ENCODE measurements at regions not wholly inside any gene's neighbourhood (a gene's known extent, or its start where the extent isn't known, plus 50 kb on each side); places are given as distances from the start of the nearest gene placed in this dataset.

GRCh38 chr2:240360645-240361475 lies 74.6 kb upstream of the GPC1 start:
- Histone ChIP-seq H3K9me3 (ENCODE audit: control insufficient read depth, insufficient read depth, low read length) (no peaks in the 10 kb centered on the region), H3K79me2 (ENCODE audit: control insufficient read depth, low read length) (no peaks in the 10 kb centered on the region), H3K9me2 (replicated peaks; ENCODE audit: control insufficient read depth, low read length) (no peaks in the 10 kb centered on the region), H3F3A (ENCODE audit: control insufficient read depth, insufficient read depth) (no peaks in the 10 kb centered on the region), H3K36me3 (ENCODE audit: control insufficient read depth, low read length) (no peaks in the 10 kb centered on the region), H3K4me2 (ENCODE audit: low read length) (no peak overlapping the region), H3K4me1 (ENCODE audit: control insufficient read depth, low read length) (no peaks in the 10 kb centered on the region), H3K27ac (ENCODE audit: low read depth, low read length) (no peak overlapping the region), H4K20me1 (ENCODE audit: control insufficient read depth, insufficient read depth, low read depth, low read length) (no peaks in the 10 kb centered on the region), H3K4me3 (ENCODE audit: low read length) (no peak overlapping the region), H3K27me3 (ENCODE audit: control insufficient read depth, low read length) (no peaks in the 10 kb centered on the region)
- no peak for TF ChIP-seq EZH2phosphoT487 (IDR thresholded peaks at IDR 0.05; ENCODE audit: borderline replicate concordance, low read length)
- TF ChIP-seq, protein P1, sequence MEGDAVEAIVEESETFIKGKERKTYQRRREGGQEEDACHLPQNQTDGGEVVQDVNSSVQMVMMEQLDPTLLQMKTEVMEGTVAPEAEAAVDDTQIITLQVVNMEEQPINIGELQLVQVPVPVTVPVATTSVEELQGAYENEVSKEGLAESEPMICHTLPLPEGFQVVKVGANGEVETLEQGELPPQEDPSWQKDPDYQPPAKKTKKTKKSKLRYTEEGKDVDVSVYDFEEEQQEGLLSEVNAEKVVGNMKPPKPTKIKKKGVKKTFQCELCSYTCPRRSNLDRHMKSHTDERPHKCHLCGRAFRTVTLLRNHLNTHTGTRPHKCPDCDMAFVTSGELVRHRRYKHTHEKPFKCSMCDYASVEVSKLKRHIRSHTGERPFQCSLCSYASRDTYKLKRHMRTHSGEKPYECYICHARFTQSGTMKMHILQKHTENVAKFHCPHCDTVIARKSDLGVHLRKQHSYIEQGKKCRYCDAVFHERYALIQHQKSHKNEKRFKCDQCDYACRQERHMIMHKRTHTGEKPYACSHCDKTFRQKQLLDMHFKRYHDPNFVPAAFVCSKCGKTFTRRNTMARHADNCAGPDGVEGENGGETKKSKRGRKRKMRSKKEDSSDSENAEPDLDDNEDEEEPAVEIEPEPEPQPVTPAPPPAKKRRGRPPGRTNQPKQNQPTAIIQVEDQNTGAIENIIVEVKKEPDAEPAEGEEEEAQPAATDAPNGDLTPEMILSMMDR (IDR thresholded peaks at IDR 0.05; ENCODE audit: low read depth, low read length, poor library complexity, severe bottlenecking): no peak

- Histone ChIP-seq H3K27ac (ENCODE audit: low read depth, low read length) (no peak overlapping the region), H3K9me3 (ENCODE audit: control insufficient read depth, insufficient read depth, low read length) (no peaks in the 10 kb centered on the region), H3K4me2 (ENCODE audit: low read length) (no peak overlapping the region), H3K4me3 (ENCODE audit: low read length) (no peak overlapping the region), H3K27me3 (ENCODE audit: control insufficient read depth, low read length) (no peaks in the 10 kb centered on the region), H4K20me1 (ENCODE audit: control insufficient read depth, insufficient read depth, low read depth, low read length) (no peaks in the 10 kb centered on the region), H3K9me2 (replicated peaks; ENCODE audit: control insufficient read depth, low read length) (no peaks in the 10 kb centered on the region), H3K36me3 (ENCODE audit: control insufficient read depth, low read length) (no peaks in the 10 kb centered on the region), H3K79me2 (ENCODE audit: control insufficient read depth, low read length) (no peaks in the 10 kb centered on the region), H3F3A (ENCODE audit: control insufficient read depth, insufficient read depth) (no peaks in the 10 kb centered on the region), H3K4me1 (ENCODE audit: control insufficient read depth, low read length) (no peaks in the 10 kb centered on the region)
- TF ChIP-seq, protein P1 (IDR thresholded peaks at IDR 0.05; ENCODE audit: low read depth, low read length, poor library complexity, severe bottlenecking): no peak
- TF ChIP-seq EZH2phosphoT487 (IDR thresholded peaks at IDR 0.05; ENCODE audit: borderline replicate concordance, low read length): no peak
Measured at GRCh38 chr2:240362216-240362755, 73.2 kb upstream of the GPC1 start.

DNA sequence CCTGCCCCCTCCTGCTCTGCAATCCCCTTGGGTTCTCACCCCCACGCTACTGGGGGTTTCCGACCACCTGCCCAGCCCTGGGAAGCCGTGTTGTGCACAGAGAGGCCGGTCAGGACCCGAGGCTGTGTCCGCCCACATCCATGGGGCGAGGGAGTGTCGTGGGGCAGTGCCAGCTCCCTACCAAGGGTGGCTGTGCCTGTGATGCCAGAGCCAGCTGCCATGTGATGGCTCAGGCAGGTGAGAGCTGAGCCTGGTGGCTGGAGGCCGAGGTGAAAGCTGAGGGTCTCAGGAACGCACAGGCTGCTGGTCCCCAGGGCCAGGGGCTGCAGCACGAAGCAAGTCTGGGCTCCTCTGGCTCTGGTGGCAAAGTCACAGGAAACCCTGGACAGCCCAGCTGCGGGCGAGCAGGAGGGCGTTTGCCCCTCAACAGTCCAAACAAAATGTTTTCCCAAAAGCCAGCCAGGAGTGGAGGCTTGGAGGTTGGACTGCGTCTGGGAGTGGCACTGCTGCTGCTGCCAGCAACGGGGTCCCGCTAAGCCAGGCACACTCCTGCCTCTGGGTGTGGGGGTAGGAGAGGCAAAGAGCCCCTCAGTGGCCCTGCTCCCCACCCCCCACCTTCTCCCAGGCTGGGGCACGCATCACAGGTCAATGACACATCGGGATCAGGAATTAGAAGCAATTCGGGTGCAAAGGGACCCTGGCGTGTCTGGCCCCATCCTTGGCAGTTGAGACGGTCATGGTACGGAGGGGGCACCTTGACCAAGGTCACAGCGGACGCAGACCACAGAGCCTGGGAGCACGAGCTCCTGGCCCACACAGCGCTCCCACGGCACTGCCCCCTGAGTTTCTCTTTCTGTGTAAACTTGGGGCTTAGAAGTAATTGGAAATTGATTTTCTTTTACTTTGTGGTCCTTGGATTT lies 72.4 kb upstream of the GPC1 start:
- no peaks in the 10 kb centered on the region for H3K27me3 ChIP-seq (ENCODE audit: control insufficient read depth, low read length)

More for the DNA sequence above, 72.4 kb upstream of the GPC1 start:
- H3K4me2 ChIP-seq (ENCODE audit: low read length): no peak overlapping the region
- H3K79me2 ChIP-seq (ENCODE audit: control insufficient read depth, low read length): no peaks in the 10 kb centered on the region
- H3K4me1 ChIP-seq (ENCODE audit: control insufficient read depth, low read length): no peaks in the 10 kb centered on the region
- no peaks in the 10 kb centered on the region for H3F3A ChIP-seq (ENCODE audit: control insufficient read depth, insufficient read depth)
- no peak overlapping the region for H3K4me3 ChIP-seq (ENCODE audit: low read length)
- H3K36me3 ChIP-seq (ENCODE audit: control insufficient read depth, low read length): no peaks in the 10 kb centered on the region
- H3K9me3 ChIP-seq (ENCODE audit: control insufficient read depth, insufficient read depth, low read length): no peaks in the 10 kb centered on the region
- no peaks in the 10 kb centered on the region for H4K20me1 ChIP-seq (ENCODE audit: control insufficient read depth, insufficient read depth, low read depth, low read length)
- no peak overlapping the region for H3K27ac ChIP-seq (ENCODE audit: low read depth, low read length)
- TF ChIP-seq, protein P1 (IDR thresholded peaks at IDR 0.05; ENCODE audit: low read depth, low read length, poor library complexity, severe bottlenecking): no peak
- no peak for TF ChIP-seq EZH2phosphoT487 (IDR thresholded peaks at IDR 0.05; ENCODE audit: borderline replicate concordance, low read length)
- H3K9me2 ChIP-seq (replicated peaks; ENCODE audit: control insufficient read depth, low read length): no peaks in the 10 kb centered on the region

All from DOHH2 (cell line).